Mesothelial cell of epicardium (in vitro differentiated cells): ENCODE measurements at regions not wholly inside any gene's neighbourhood (a gene's known extent, or its start where the extent isn't known, plus 50 kb on each side); places are given as distances from the start of the nearest gene placed in this dataset.

Experiments used
- DNase-seq, 2 experiments: peaks; one replicate each; pipeline ENCODE4 v3.0.0; 2021; ENCODE audit warnings: low spot score in 2 of 2; ENCODE audit not compliant: unreplicated experiment in 2 of 2
- H3K27ac Mint-ChIP-seq: 2 replicates; pipeline ENCODE4 v1.8.0; 2021; ENCODE audit warnings: mixed read lengths
- H3K27me3 Mint-ChIP-seq: 2 replicates; pipeline ENCODE4 v1.8.0; 2021; ENCODE audit warnings: low read depth, mixed read lengths
- H3K36me3 Mint-ChIP-seq: 2 replicates; pipeline ENCODE4 v1.8.0; 2021; ENCODE audit warnings: mixed read lengths
- H3K4me1 Mint-ChIP-seq: 2 replicates; pipeline ENCODE4 v1.8.0; 2021; ENCODE audit warnings: mixed read lengths
- H3K4me3 Mint-ChIP-seq: 2 replicates; pipeline ENCODE4 v1.8.0; 2021; ENCODE audit warnings: mild to moderate bottlenecking, moderate library complexity, mixed read lengths
- H3K9me3 Mint-ChIP-seq: 2 replicates; pipeline ENCODE4 v1.8.0; 2021; ENCODE audit warnings: mixed read lengths
- CTCF ChIP-seq: fragments of 200-600 bp; sonication (generic); IDR thresholded peaks from one replicate; pipeline ENCODE4 v1.5.0; 2021; ENCODE audit warnings: antibody characterized with exemption; ENCODE audit not compliant: unreplicated experiment

- H3K4me3 Mint-ChIP-seq: no peak overlapping the region
- TF ChIP-seq CTCF: no peak
- H3K27ac Mint-ChIP-seq: no peak overlapping the region
- DNase-seq: no peak
- peaks cover 8% of the 10 kb centered on the region for H3K4me1 Mint-ChIP-seq
- H3K27me3 Mint-ChIP-seq: peaks cover 30% of the 10 kb centered on the region
- no peaks in the 10 kb centered on the region for H3K36me3 Mint-ChIP-seq
- H3K9me3 Mint-ChIP-seq: no peaks in the 10 kb centered on the region
Measured at GRCh38 chr22:48258811-48259210, 1496.4 kb downstream of the TBC1D22A start.

GRCh38 chr22:48258064-48258701, 1495.7 kb downstream of the TBC1D22A start:
- no peak overlapping the region for H3K4me3 Mint-ChIP-seq
- H3K27ac Mint-ChIP-seq: no peak overlapping the region
- peaks cover 36% of the 10 kb centered on the region for H3K27me3 Mint-ChIP-seq
- no peaks in the 10 kb centered on the region for H3K9me3 Mint-ChIP-seq
- TF ChIP-seq CTCF: no peak
- DNase-seq: no peak
- H3K4me1 Mint-ChIP-seq: peaks cover 8% of the 10 kb centered on the region
- no peaks in the 10 kb centered on the region for H3K36me3 Mint-ChIP-seq

GRCh38 chr22:48257685-48258055, 1495.2 kb downstream of the TBC1D22A start:
- Mint-ChIP-seq H3K4me1 (peaks cover 8% of the 10 kb centered on the region), H3K36me3 (no peaks in the 10 kb centered on the region), H3K27ac (no peak overlapping the region), H3K4me3 (no peak overlapping the region), H3K9me3 (no peaks in the 10 kb centered on the region), H3K27me3 (peaks cover 36% of the 10 kb centered on the region)
- TF ChIP-seq CTCF: no peak
- DNase-seq: no peak

GRCh38 chr22:48256776-48257684, 1494.6 kb downstream of the TBC1D22A start:
- no peak overlapping the region for H3K27ac Mint-ChIP-seq
- no peak for DNase-seq
- H3K4me3 Mint-ChIP-seq: no peak overlapping the region
- TF ChIP-seq CTCF: no peak
- no peaks in the 10 kb centered on the region for H3K36me3 Mint-ChIP-seq
- peaks cover 36% of the 10 kb centered on the region for H3K27me3 Mint-ChIP-seq
- H3K4me1 Mint-ChIP-seq: peaks cover 8% of the 10 kb centered on the region
- H3K9me3 Mint-ChIP-seq: no peaks in the 10 kb centered on the region

- no peaks in the 10 kb centered on the region for H3K9me3 Mint-ChIP-seq
- H3K4me3 Mint-ChIP-seq: no peak overlapping the region
- no peak for TF ChIP-seq CTCF
- DNase-seq: no peak
- H3K4me1 Mint-ChIP-seq: peaks cover 8% of the 10 kb centered on the region
- H3K27ac Mint-ChIP-seq: no peak overlapping the region
- H3K27me3 Mint-ChIP-seq: peaks cover 43% of the 10 kb centered on the region
- H3K36me3 Mint-ChIP-seq: no peaks in the 10 kb centered on the region
Measured at GRCh38 chr22:48256041-48256739, 1493.7 kb downstream of the TBC1D22A start.
